Activated gamma-delta T cell (primary cell): ENCODE measurements at regions not wholly inside any gene's neighbourhood (a gene's known extent, or its start where the extent isn't known, plus 50 kb on each side); places are given as distances from the start of the nearest gene placed in this dataset.

Source experiments
- DNase-seq: peaks from one replicate; lab custom pipeline; 2025; lab: John Stamatoyannopoulos, UW

DNA sequence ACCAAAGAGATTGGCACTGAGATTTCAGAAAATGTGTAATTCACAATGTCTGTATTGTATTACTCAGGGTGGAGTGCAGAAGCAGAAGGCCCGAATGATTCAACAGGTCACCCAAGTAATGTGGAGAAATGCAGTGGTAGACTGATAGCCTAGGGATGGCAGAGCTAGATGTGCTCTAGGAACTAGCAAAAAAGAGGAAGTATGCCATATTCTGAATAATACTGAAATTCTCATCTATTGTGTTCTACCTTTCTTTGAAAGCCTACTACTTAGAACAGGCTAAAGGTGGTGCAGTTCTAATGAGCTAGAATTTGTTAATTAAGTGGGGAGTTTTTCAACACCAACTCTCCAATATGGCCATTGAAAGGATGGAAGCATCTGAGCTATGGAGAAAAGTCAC is 1449.8 kb upstream of the MIR17HG start:
- DNase-seq, result no peak

DNA sequence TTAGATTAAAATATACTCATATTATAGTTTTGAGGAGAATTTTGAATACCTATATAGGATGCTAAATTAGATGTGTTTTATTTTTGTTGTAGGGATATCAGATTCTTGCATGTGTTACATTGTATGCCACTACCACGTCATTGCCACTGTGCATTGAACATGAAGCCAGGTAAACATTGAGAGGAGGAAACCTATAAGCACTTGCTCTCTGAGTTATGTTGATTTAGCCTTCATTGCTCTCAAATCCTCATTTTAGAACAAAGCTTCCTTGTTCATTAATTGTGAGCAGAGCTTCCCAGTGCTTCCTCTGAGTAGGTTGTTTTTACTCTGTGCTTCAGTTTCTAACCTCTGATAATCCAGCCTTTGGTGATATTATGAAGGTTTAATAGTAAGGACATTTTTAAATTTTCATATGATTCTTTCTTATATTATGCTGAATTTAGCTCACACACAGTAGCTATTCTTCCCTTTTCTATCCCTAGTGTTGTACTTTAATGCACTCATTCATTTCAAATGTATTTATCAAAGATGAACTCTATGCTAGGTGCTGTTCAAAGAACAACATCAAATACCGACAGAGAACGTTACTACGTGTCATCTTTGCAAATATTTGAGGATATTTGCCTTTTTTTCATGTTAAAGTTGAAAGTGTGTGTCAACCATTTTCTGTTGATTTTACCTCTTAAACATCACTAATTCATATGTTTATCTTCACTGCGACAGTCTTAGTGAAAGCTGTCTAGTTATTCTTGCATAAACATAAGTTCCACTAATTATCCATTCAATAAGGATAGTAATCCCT is 1448.0 kb upstream of the MIR17HG start:
- no peak for DNase-seq

DNA sequence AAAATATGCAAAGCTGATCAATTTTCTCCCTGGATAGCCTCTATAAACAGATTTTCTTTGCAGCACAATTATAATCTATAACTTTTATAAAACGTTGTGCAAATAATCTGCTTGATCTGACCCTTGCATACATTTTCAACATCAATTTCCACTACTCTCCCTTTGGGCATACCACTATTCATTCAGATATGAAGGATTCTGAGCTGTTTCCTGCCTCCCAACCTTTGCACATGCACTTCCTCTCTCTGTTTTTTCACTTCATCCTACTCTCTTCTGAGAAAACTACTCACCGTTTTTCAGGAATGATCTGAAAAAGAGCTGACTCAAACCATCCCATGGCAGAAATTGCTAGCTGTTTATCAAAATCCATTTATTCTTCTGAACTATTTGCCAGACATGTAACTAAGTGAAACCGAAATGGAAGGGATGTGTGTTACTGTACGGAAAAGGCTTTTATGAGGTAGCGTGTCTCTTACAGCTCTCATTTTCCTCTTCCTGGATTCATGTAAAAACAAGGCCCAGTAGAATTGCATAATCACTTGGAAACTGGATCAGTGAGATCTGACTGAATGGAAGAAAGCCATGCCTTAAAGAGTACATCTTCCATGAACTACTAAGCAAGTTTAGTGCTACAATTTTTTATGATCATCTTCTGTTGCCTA is 1447.3 kb upstream of the MIR17HG start:
- DNase-seq, result no peak

DNA sequence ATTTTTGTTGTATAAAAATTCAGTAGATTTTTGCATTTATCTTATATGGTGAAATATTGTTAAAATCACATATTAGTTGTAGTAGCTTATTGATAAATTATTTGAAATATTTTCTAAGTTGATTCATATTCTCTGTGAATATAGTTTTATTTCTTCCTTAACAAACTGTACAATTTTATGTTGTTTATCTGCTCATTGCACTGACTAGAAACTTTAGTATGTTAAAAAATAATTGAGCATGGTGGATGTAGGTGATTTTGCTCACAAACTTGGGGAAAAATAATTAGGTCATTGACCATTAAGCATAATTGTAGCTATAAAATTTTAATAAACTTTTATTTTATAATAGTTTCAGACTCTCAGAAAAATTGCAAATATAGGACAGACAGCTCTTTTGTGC is 1445.3 kb upstream of the MIR17HG start:
- DNase-seq, result no peak

DNA sequence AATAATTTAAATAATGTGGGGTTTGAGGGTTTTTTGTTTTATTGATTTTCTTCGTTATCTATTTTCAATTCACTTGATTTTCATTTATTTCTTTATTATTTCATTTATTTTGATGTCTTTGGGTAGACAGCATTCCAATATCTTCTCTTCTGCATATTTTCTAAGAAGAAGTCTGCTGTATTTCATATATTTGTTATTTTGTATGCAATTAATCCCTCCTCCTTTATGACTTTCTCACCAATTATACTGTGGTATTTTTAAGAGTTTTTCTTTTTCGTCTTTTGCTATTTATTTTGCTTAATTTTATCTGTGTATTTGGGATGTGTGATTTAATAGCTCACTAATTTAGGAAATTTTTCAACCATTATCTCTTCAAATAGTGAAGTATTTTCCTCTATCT is 1444.4 kb upstream of the MIR17HG start:
- DNase-seq, result no peak

DNA sequence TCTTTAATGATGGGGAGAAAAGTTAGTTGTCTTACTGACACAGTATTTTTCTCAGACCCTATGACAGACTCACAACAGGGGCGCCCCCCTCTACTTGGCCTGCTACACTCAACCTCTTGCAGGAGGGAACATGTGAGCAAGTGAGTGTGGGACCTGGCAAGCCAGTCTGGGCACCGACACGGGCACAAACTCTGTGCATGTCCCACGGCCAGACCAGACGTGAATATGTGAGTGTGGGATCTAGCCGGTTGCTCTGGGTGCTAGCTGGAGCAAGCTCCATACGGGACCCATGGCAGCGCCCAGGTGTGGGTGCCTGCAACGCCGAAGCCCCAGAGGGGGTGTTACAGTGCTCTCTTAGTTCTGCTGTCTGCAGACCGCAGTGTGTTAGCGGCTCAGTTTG is 1437.3 kb upstream of the MIR17HG start:
- no peak for DNase-seq

DNA sequence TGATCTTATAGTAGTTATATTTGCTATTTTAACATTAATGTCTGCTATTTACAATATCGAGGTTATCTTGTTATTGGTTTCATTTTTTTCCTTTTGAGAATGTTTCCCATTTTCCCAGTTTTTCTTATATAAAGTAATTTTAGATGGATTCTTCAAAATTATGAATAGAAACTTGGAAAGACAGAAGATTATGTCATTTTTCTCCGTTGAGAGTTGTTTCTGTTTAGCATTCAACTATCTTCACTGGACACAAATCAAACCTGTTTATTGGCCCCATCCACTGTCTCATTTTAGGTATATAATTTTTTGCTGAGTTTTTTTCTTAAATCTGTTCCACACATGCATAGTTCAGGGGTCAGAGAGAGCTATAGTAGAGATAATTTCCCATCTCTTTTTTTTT is 1430.9 kb upstream of the MIR17HG start:
- DNase-seq, result no peak

DNA sequence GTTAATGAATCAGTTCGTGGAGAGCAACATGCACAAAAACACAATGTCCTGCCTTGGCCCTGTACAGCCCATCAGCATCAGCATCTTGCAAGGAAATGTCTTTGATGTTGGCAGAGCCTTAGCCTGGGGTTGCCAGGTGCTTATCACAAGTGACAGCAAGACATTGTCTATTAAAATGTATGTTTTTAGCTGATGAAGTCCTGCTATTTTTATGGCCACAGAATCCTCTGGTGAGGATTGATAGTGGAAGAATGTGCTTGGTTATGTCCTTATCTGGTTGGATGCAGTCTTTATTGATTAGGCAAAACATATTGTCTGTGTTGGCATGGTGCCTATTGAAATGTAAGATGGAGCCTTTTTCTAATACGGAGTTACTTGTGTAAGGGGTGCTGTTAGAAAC is 1427.0 kb upstream of the MIR17HG start:
- no peak for DNase-seq

DNA sequence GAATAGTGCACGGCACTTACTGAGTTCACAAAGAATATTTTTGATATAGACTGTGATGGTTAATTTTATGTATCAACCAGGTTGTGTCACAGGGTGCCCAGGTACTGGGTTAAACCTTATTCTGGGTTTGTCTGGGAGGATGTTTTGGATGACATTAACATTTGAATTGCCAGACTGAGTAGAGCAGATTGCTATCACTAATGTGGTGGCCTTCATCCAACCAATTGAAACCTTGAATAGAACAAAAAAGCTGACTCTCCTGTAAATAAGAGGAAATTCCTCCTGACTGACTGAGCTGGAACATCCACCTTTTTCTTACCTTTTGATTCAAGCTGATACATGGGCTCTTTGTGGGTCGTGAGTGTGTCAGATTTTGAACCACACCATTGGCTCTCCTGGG is 1424.4 kb upstream of the MIR17HG start:
- no peak for DNase-seq

DNA sequence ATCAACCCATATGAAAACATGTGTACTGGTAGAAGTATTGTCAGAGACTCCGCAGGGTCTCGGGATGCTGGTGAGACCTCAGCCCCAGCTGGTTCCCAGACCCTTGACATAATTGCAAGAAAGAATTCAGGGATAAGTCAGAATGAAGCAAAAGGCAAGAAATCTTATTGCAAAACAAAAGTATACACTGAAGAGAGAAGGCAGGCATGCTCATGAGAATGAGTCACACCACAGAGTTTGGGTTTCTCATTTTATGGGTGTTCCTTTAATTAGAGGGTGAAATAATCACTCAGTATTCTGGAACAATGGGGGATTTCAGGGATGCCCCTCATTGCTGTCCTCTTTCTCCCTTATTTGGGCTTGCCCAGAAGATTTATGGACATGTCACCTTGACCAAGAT is 1423.8 kb upstream of the MIR17HG start:
- DNase-seq, result no peak

DNA sequence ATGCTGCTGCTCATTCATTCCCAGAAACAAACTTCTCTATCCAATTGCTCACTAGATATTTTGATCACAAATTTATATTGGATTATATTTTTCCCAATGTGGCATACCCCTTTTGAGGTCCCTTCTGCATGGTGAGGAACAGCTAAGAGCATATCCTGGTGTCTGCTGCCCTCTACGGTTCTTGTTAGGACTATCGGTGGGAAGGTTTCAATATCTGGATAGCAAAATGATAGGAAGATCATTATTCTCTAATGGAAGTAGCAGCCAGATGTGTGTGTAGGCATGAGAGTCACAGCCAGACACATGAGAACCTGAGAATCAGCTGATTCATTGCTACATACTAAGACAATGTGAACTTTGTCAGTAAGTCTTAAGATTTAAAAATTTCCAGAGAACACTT is 1422.4 kb upstream of the MIR17HG start:
- no peak for DNase-seq

DNA sequence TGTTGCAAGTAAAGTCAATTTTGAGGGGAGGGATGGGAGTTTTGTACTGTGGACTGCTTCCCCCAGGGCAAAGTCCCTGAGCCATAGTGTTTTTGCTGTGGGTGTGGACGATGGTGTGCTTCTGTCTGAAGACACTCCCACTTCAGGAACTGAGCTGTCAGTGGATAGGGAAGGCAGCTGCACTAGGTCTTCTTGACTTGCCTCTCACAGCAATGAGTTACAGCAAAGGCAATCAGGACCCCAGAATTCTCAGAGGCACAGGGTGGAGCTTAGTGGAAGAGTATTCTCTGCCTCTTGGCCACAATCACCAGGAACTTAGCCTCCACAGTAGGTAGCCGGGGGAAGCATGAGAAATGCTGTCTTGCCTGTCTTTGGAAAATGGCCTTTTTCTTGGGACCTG is 1416.6 kb upstream of the MIR17HG start:
- no peak for DNase-seq

DNA sequence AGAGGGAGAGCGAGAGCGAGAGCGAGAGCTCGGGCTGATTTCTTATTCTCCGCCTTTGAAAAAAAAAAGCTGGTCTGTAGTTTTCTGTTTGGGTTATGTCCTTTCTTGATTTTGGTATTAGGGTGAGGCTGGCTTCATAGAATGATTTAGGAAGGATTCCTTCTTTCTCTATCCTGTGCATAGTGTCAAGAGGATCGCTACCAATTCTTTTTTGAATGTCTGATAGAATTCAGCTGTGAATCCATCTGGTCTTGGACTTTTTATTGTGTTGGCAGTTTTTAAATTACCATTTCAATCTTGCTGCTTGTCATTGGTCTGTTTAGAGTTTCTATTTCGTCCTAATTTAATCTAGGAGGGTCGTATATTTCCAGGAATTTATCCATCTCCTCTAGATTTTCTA is 1414.6 kb upstream of the MIR17HG start:
- no peak for DNase-seq

DNA sequence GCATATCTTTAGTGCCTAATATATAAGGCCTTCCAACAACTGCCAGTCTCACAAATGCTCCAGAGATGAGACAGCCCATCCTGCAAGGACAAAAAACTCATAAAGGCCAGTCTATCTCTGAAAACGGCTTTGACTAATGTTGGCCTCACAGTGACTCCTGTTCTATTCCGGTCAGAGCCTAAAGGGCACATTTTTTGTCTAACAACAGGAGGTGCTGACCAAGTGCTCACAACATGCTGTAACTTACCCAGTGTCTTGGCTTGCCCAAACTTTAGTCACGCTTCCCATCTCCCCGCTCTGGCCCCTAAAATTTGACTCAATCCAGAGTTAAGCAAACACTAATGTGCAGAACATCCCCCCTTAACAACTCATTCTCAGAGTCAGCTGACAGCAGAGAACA is 1411.2 kb upstream of the MIR17HG start:
- DNase-seq, result no peak

DNA sequence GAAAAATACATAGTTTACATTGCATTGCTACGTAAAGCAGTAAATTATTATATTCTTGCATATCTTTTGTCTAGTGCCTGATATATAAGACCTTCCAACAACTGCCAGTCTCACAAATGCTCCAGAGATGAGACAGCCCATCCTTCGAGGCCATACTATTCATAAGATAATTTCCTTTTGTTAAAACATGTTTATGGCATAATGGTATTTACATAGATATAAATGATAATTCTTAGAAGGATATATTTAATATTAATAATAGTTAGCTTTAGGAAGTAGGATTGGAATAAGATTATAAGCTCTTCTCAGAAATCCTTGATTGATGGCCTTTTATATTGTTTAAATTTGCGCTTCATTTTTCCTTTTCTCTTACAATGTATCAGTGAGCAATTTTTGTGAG is 1410.1 kb upstream of the MIR17HG start:
- DNase-seq, result no peak

DNA sequence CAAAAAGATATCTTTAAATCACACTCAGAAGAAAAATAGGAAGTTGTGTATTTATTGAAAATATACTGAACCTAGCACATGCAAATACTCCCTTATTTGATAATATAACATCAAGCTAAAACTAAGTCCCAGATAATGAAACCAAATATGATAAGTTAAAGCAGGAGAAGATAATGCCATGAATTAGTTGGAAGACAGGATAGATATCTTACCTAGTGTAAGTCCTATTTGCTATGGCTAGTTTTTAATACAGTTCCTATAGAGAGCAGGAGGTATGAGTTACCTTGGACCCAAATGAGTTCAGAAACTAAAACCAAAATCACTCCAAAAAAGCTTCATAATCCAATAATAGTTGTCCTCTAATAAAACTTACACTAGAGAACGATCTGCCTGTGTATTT is 1407.1 kb upstream of the MIR17HG start:
- DNase-seq, result no peak

DNA sequence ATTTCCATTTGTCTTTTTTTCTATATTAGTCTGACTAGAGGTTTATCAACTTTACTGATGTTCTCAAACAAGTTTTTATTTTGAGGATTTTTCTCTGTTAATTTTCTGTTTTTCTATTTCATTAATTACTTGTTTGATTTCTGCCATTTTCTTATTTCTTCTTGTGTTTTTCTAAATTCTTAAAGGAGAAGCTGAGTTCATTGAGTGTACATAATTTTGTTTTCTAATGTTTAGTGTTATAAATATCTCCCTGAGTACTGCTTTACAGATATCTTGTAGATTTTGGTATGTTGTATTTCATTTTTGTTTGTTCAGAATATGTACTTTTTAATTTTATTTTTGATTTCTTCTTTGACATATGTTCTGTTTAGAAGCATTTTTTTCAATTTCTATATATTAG is 1404.3 kb upstream of the MIR17HG start:
- DNase-seq, result no peak

DNA sequence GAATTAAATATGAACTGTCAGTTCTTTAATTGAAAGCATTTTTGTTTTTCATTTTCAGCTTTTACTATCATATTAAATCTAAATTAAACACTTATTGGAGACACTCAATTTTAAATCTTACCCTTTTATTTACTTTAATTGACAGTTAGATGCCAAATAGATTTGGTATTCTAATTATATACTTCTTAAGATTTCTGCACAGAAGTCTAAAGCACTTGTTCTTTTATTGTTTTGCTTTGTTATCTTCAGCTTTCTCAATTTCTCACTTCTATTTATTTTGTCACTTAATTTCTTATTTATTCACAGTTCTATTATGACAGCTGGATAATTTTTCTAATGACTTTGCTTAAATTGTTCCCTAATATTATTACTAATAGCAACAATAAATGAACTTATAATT is 1397.3 kb upstream of the MIR17HG start:
- no peak for DNase-seq

DNA sequence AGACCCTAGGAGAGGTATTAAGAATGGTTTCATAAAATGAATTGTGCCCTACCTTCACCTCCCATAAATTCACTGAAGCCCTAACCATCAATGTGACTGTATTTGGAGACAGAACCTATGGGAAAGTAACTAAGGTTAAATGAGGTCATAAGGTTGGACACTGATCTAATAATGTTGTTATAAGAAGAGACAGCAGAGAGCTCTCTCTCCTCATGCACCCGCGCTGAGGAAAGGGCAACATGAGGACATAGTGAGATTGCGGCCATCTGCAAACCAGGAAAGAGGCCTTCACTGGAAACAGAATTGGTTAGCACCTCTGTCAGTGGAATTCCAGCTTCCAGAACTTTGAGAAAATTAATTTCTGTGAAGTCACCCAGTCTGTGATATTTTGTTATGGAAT is 1396.1 kb upstream of the MIR17HG start:
- no peak for DNase-seq

DNA sequence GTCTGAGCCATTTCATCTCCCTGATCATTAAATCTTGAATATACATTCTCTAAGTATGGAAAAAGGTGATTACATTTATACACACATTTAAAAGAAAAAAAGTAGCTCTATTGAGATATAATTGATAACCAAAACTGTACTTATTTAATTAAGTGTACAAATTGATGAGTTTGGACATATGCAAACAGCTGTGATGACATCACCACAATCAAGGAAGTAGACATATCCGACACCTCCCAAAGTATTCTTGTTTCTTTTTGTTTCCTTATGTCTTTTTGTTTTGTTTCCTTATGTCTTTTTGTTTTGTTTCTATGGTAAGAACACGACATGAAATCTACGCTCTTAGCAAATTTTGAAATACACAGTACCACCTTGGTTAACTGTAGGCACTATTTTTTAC is 1393.9 kb upstream of the MIR17HG start:
- no peak for DNase-seq

DNA sequence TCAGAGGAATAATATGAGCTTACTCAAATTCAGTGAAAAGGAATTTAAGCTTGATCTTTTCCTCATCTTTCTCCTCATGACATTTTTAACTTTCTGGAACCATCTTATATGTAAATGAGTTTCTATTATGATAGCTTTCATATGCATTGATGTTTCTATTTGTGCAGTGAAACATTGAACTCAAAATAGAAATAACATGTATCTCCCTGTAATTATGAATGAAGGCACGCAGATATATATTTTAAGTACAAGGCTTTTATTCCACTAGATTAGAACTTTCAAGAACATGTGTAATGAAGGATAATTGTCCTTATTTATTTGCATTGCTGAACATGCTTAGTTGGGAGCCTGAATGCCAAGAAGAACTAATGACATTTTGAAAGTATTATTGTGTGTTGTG is 1391.7 kb upstream of the MIR17HG start:
- DNase-seq, result no peak

DNA sequence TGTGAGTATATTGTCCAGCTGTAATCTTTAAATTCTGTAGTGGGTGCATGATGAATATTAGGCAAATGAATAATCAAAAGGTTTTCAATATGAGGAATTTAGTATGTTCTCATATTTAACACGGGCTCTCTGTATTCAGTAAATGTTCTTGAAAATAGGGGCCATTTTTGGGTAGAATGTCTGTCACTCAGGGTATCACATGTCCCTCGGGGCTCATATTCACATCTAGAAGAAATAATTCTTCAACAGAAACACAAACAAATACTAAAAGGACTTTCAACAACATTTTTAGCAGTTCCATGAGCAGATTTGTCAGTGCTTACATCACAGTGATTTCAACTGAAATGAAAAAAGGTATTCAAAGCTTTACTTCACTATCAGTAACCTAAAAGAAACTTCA is 1388.4 kb upstream of the MIR17HG start:
- DNase-seq, result no peak

DNA sequence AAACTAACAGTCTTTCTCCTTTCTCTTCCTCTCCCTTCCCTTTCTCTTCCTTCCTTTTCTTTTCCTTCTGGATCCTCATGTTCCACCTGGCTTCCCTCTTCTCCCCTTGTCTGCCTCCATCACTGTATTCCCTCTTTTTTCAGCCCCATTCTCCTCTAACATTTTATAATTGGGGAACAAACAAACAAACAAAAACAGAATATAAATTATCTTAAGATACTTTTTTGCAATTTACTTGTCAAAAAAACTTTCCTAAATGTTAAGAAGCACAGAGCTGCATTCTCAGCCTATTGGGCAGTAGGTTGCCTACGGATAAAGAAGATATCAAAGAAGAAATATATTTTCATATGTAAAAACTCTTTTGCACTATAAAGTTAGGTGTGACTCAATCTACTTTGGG is 1382.2 kb upstream of the MIR17HG start:
- DNase-seq, result no peak

DNA sequence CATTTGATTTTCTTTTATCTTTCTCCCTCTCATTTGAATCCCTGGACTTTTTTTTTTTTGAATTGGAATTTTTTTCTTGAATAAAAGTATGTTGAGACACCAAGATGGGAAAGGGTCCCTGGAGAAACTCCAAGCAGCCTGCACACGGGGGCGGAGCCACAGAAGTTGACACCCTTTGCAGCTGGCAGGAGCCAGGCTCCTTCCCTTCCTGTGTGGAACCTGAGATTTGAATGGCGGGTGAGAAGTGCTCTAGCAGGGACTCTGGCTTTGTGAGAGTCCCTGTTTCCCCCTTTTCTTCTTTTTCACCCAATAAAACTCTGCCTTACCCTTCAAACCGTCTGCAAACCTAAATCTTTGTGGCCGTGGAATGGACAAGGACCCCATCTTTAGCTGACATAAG is 1381.0 kb upstream of the MIR17HG start:
- no peak for DNase-seq
